ENCODE measurements at regions not wholly inside any gene's neighbourhood (a gene's known extent, or its start where the extent isn't known, plus 50 kb on each side); places are given as distances from the start of the nearest gene placed in this dataset.

- TF ChIP-seq ZFX (IDR thresholded peaks at IDR 0.05) (no peak), CTCF (conservative IDR thresholded peaks at IDR 0.05) (no peak)
Observed at GRCh38 chr10:130808686-130809085, 502.8 kb downstream of the TCERG1L start.

GRCh38 chr10:130809181-130809580 is 502.3 kb downstream of the TCERG1L start:
- H3K27ac ChIP-seq, result no peak overlapping the region
- TF ChIP-seq ZFX (IDR thresholded peaks at IDR 0.05) (no peak), CTCF (conservative IDR thresholded peaks at IDR 0.05) (no peak)

More at GRCh38 chr10:130808686-130809085, 502.8 kb downstream of the TCERG1L start:
- H3K27ac ChIP-seq, result no peak overlapping the region

- no peak overlapping the region for H3K27ac ChIP-seq
- TF ChIP-seq CTCF (conservative IDR thresholded peaks at IDR 0.05) (no peak), ZFX (IDR thresholded peaks at IDR 0.05) (no peak)
Observed at GRCh38 chr10:130809761-130810515, 501.6 kb downstream of the TCERG1L start.

GRCh38 chr10:130810856-130811255 is 500.7 kb downstream of the TCERG1L start:
- H3K27ac ChIP-seq, result no peak overlapping the region
- TF ChIP-seq CTCF (conservative IDR thresholded peaks at IDR 0.05), result no peak
- TF ChIP-seq ZFX (IDR thresholded peaks at IDR 0.05), result no peak

- no peak overlapping the region for H3K27ac ChIP-seq
- TF ChIP-seq ZFX (IDR thresholded peaks at IDR 0.05) (no peak), CTCF (conservative IDR thresholded peaks at IDR 0.05) (no peak)
Observed at GRCh38 chr10:130812381-130813148, 499.0 kb downstream of the TCERG1L start.

GRCh38 chr10:130814610-130815009 is 496.9 kb downstream of the TCERG1L start:
- H3K27ac ChIP-seq, result no peak overlapping the region
- TF ChIP-seq ZFX (IDR thresholded peaks at IDR 0.05), result no peak

GRCh38 chr10:130816116-130816901 is 495.2 kb downstream of the TCERG1L start:
- TF ChIP-seq ZFX (IDR thresholded peaks at IDR 0.05), result no peak
- no peak for TF ChIP-seq CTCF (conservative IDR thresholded peaks at IDR 0.05)
- H3K27ac ChIP-seq, result no peak overlapping the region
